HEK293 (cell line): ENCODE measurements at regions not wholly inside any gene's neighbourhood (a gene's known extent, or its start where the extent isn't known, plus 50 kb on each side); places are given as distances from the start of the nearest gene placed in this dataset.

ENCODE experiments used
- YY2 ChIP-seq: fragments of 450-650 bp; formaldehyde crosslinking; IDR thresholded peaks from 2 replicates; pipeline ENCODE4 v1.5.1; 2016; ENCODE audit warnings: missing biosample characterization, missing genetic modification characterization
- ZNF2 ChIP-seq: fragments of 450-650 bp; formaldehyde crosslinking; IDR thresholded peaks from 2 replicates; pipeline ENCODE4 v1.5.1; 2016; ENCODE audit warnings: missing biosample characterization, missing genetic modification characterization
- ZNF423 ChIP-seq: fragments of 450-650 bp; formaldehyde crosslinking; IDR thresholded peaks from 2 replicates; pipeline ENCODE4 v1.5.1; 2016; ENCODE audit warnings: missing biosample characterization, missing genetic modification characterization
- ZNF596 ChIP-seq: fragments of 450-650 bp; IDR thresholded peaks from 2 replicates; pipeline ENCODE4 v1.5.0; 2018; ENCODE audit warnings: missing biosample characterization, mild to moderate bottlenecking, missing genetic modification characterization, moderate library complexity
- TF ChIP-seq, protein P1 (sequence below): fragments of 450-650 bp; formaldehyde crosslinking; IDR thresholded peaks from 2 replicates; pipeline ENCODE4 v1.5.1; 2016; ENCODE audit warnings: missing biosample characterization, missing genetic modification characterization

DNA sequence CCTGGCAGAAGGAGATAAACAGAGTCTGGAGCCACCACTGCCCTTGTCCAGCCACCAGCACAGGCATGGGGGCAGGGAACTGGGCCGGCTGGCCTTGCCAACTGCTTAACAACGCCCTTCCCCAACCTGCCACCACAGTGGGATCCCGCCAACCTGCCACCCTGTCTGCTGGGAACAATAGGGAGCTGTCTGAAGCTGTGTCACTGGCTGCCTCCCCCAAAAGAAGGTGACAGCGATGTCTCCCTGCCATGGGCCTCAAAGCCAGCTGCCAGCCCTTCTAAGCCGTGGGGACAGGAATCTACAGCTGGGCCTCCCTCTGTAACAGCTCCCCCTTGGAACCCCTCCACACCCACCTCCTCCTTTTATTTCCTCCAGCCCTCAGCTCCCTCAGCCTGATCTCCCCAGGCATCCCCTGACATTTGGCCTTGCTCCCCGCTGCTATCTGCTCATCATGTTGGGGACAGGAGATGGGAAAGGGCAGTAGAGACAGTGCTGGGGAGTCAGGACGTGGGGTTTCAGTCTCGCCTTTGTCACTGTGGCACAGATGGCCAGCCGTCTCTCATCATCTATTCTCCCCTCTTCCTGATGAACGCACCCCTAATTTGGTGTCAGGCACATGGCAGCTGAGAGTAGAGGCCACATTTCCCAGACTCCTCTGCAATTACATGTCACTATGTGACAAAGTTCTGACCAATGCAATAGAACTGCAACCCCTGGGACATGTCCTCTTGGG lies 51.3 kb upstream of the PRDM11 start:
- no peak for TF ChIP-seq ZNF423 (tag by site-specific recombination)
- TF ChIP-seq ZNF2 (tag by site-specific recombination), result no peak
- TF ChIP-seq, protein P1, sequence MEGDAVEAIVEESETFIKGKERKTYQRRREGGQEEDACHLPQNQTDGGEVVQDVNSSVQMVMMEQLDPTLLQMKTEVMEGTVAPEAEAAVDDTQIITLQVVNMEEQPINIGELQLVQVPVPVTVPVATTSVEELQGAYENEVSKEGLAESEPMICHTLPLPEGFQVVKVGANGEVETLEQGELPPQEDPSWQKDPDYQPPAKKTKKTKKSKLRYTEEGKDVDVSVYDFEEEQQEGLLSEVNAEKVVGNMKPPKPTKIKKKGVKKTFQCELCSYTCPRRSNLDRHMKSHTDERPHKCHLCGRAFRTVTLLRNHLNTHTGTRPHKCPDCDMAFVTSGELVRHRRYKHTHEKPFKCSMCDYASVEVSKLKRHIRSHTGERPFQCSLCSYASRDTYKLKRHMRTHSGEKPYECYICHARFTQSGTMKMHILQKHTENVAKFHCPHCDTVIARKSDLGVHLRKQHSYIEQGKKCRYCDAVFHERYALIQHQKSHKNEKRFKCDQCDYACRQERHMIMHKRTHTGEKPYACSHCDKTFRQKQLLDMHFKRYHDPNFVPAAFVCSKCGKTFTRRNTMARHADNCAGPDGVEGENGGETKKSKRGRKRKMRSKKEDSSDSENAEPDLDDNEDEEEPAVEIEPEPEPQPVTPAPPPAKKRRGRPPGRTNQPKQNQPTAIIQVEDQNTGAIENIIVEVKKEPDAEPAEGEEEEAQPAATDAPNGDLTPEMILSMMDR, result no peak
- TF ChIP-seq YY2 (tag by site-specific recombination), result no peak
- no peak for TF ChIP-seq ZNF596 (tag by site-specific recombination)
